ENCODE measurements at regions not wholly inside any gene's neighbourhood (a gene's known extent, or its start where the extent isn't known, plus 50 kb on each side); places are given as distances from the start of the nearest gene placed in this dataset.

DNA sequence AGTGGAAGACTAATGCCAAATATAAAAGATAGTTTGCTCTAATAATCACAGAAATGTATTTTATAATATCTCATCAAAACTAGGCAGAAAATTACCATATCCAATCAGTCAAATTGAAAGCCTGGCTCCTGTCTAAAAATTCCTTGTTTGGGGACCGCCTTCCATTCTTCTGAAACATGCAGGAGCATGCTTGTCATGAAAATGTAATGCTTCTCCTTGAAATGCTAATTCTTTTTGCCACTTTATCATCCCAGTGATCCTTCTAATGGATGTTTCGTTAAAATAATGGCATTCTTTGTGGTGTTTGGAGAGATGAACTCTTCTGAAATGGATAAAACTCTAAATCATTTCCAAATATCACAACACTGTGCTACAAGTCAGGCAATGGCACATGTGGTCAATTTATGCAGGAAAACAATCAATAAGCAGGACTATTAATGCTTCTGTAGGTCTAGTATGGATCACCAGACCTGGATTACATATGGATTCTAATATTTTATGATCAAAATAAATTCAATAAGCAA is 1039.1 kb upstream of the NXPH2 start:
- TF ChIP-seq CTCF (IDR thresholded peaks at IDR 0.05): no peak
- TF ChIP-seq POLR2A (IDR thresholded peaks at IDR 0.05; ENCODE audit: low read depth): no peak
- TF ChIP-seq EP300 (IDR thresholded peaks at IDR 0.05): no peak

All from esophagus muscularis mucosa (tissue), 4 donors.